Transverse colon (tissue), 4 donors: ENCODE measurements at regions not wholly inside any gene's neighbourhood (a gene's known extent, or its start where the extent isn't known, plus 50 kb on each side); places are given as distances from the start of the nearest gene placed in this dataset.

Source experiments
- DNase-seq: peaks from one replicate; pipeline ENCODE4 v3.0.0-alpha.2; 2019
- H3K27ac ChIP-seq, 4 donors: fragments of 200-600 bp; sonication (generic); 2 replicates each; pipeline ENCODE4 v1.5.1; 2016 to 2018; ENCODE audit warnings: inconsistent platforms in 4 of 4
- H3K27me3 ChIP-seq: fragments of 200-600 bp; sonication (generic); 2 replicates; pipeline ENCODE4 v1.5.1; 2017; ENCODE audit warnings: inconsistent platforms
- H3K36me3 ChIP-seq, 4 donors: fragments of 200-600 bp; sonication (generic); 2 replicates each; pipeline ENCODE4 v1.5.1; 2017 to 2019; ENCODE audit warnings: inconsistent platforms in 4 of 4
- H3K4me1 ChIP-seq, 4 donors: fragments of 200-600 bp; sonication (generic); 2 replicates each; pipeline ENCODE4 v1.5.1; 2017 to 2020; ENCODE audit warnings: inconsistent platforms in 4 of 4
- H3K4me3 ChIP-seq, 4 donors: fragments of 200-600 bp; sonication (generic); 1 replicate in 1 of 4; 2 replicates in 3 of 4; pipeline versions ENCODE4 v1.5.1 to v1.6.1; 2017 to 2019; ENCODE audit warnings: inconsistent platforms in 4 of 4
- H3K9me3 ChIP-seq, 2 donors: fragments of 200-600 bp; sonication (generic); 2 replicates each; pipeline ENCODE4 v1.5.1; 2017 to 2019; ENCODE audit warnings: inconsistent platforms in 2 of 2
- EP300 ChIP-seq: sonication (generic); formaldehyde crosslinking; IDR thresholded peaks from one replicate; pipeline ENCODE4 v1.6.1; 2017; ENCODE audit warnings: antibody characterized with exemption, low read depth
- POLR2A ChIP-seq: fragments of 450-650 bp; IDR thresholded peaks from one replicate; pipeline ENCODE4 v1.6.1; 2016; ENCODE audit warnings: antibody characterized with exemption, mild to moderate bottlenecking, moderate library complexity
- POLR2AphosphoS5 ChIP-seq, 3 donors: sonication (generic); formaldehyde crosslinking; IDR thresholded peaks; one replicate each; pipeline ENCODE4 v1.6.1; 2016; ENCODE audit warnings: antibody characterized with exemption in 3 of 3
- WGBS, 2 donors: methylation state at CpG; one replicate each; pipeline ENCODE4 v1.1.5; 2018; ENCODE audit warnings: low coverage in 1 of 2; 5-methylcytosine and 5-hydroxymethylcytosine counted together
- in situ Hi-C, 4 donors: fragments of 200-750 bp; cut with MboI; loops; one replicate each; pipeline versions ENCODE4 v1.15.0 to v1.15.1; 2017; ENCODE audit warnings: low sequenced_read_pairs in 3 of 4, low pct_ligation_motif_present in 1 of 4, low pct_unique_long_range_greater_than_20kb in 1 of 4
- intact Hi-C: fragments of 100-400 bp; cut with DNase I; formaldehyde crosslinking; loops from one replicate; pipeline ENCODE4 v1.15.1; 2023; ENCODE audit warnings: low total_unique reads
- TF ChIP-seq, protein P1 (sequence below), 5 experiments: fragments of 200-600 bp in 3 of 5; fragments of 450-650 bp in 2 of 5; sonication (generic) in 3 of 5; IDR thresholded peaks; 1 replicate in 2 of 5; 2 replicates in 3 of 5; pipeline ENCODE4 v1.5.1; 2016 to 2017; ENCODE audit warnings: antibody characterized with exemption in 5 of 5, inconsistent platforms in 3 of 5, mild to moderate bottlenecking in 2 of 5, moderate library complexity in 1 of 5

DNA sequence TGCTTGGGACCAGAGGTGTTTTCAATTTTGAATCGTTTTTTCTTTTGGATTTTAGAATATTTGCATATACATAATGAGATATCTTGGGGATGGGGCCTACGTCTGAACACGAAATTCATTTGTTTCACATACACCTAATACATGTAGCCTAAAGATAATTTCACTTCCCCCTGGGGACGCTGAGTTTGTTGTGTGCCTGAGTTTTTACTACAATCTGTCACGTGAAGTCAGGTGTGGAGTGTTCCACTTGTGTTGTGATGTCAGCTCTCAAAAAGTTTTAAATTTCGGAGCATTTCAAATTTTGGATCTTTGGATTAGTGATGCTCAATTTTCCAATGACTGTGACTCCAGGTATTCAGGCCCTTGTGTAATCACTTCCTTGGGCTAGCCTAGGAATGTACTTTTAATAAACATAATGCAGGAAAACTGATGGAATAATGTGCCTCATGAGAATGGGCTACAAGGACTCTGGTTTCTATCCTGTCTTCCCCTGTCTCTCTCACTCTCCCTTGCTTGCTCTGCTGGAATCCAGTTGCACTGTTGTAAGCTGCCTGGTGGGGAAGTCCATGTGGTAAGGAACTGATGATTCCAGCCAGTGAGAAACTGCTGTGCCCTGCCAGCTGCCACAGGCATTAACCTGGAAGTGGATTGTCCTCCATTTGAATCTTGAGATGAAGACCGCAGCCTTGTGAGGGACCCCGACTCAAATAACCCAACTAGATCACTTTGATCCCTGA, 403.8 kb downstream of the SHISA9 start:
- WGBS, 2 donors: 69 to 72% methylated on average over 3 to 8 of the region's 8 CpGs
- H3K36me3 ChIP-seq: no peaks in the 10 kb centered on the region
- no peaks in the 10 kb centered on the region for H3K27me3 ChIP-seq
- H3K9me3 ChIP-seq: no peaks in the 10 kb centered on the region
- H3K27ac ChIP-seq: no peak overlapping the region
- in situ Hi-C loops: no loop called here
- no peak for TF ChIP-seq POLR2A
- TF ChIP-seq, protein P1, sequence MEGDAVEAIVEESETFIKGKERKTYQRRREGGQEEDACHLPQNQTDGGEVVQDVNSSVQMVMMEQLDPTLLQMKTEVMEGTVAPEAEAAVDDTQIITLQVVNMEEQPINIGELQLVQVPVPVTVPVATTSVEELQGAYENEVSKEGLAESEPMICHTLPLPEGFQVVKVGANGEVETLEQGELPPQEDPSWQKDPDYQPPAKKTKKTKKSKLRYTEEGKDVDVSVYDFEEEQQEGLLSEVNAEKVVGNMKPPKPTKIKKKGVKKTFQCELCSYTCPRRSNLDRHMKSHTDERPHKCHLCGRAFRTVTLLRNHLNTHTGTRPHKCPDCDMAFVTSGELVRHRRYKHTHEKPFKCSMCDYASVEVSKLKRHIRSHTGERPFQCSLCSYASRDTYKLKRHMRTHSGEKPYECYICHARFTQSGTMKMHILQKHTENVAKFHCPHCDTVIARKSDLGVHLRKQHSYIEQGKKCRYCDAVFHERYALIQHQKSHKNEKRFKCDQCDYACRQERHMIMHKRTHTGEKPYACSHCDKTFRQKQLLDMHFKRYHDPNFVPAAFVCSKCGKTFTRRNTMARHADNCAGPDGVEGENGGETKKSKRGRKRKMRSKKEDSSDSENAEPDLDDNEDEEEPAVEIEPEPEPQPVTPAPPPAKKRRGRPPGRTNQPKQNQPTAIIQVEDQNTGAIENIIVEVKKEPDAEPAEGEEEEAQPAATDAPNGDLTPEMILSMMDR (IDR thresholded peaks at IDR 0.05): no peak
- no peak for TF ChIP-seq POLR2AphosphoS5 (IDR thresholded peaks at IDR 0.05)
- no peak for TF ChIP-seq EP300
- no peak for DNase-seq
- no peaks in the 10 kb centered on the region for H3K4me1 ChIP-seq
- H3K4me3 ChIP-seq: no peak overlapping the region
- intact Hi-C loops: no loop called here

DNA sequence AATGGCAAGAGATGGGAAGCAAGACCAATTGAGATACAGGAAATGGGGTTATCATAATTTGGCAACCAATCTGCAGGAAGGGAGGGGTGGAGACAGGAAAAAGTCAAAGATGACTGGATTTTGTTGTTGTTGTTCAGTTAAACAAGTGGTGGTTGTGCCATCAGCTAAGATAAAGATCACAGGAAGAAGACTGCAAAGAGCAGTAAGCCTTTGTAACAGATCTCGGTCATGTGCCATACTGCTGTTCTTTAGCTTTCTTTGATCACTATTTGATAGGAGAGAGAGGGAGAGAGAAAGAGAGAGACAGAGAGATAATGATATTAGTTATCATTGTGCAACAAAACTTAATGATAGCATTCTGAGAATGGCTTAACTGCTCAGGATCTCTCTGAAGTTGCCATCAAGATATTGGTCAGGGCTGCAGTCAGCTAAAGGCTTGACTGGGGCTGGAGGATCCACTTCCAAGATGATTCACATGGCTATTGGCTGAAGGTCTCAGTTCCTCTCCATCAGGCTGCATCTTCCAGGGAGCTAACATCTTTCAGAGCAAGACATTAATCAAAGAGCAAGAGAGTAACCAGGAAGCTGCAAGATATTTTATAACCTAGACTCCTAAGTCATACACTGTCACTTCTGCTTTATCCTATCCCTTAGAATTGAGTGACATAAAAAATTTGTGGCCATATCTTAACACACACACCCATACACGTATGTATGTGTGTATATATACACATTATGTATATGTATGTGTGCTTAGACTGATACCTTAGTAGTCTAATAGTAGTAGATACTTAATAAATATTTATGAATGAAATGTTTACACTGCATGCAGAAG, 405.0 kb downstream of the SHISA9 start:
- no peak for DNase-seq
- intact Hi-C loops: no loop called here
- H3K27ac ChIP-seq: no peak overlapping the region
- TF ChIP-seq EP300 (no peak), POLR2AphosphoS5 (IDR thresholded peaks at IDR 0.05) (no peak), POLR2A (no peak)
- TF ChIP-seq, protein P1 (IDR thresholded peaks at IDR 0.05): no peak
- WGBS, 2 donors: 31 to 39% methylated on average over 2 of the region's 2 CpGs
- H3K4me3 ChIP-seq: no peak overlapping the region
- in situ Hi-C loops: no loop called here
- H3K36me3 ChIP-seq: no peaks in the 10 kb centered on the region
- no peaks in the 10 kb centered on the region for H3K27me3 ChIP-seq
- no peaks in the 10 kb centered on the region for H3K4me1 ChIP-seq
- no peaks in the 10 kb centered on the region for H3K9me3 ChIP-seq

DNA sequence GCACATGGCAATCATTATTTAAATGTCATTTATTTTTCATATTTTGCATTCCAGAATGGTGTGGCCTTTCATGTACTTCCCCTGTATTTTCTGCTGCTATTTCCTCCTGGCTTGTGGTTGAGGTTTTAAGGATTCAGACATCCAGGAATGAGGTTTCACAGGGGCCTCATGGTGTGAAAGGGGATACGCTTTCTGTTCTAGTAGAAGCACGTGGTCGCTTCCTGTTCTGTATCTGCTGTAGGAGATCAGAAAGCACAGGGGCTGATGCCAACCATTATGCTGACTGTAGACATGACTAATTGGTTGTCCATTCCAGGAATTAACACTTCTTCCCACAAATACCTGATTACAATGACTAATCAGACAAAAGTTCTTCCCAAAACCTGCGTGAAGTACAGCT, 405.9 kb downstream of the SHISA9 start:
- Histone ChIP-seq H3K27me3 (no peaks in the 10 kb centered on the region), H3K4me3 (no peak overlapping the region), H3K4me1 (no peaks in the 10 kb centered on the region), H3K36me3 (no peaks in the 10 kb centered on the region), H3K9me3 (no peaks in the 10 kb centered on the region), H3K27ac (no peak overlapping the region)
- intact Hi-C loops (no loop called here), in situ Hi-C loops (no loop called here)
- DNase-seq: no peak
- no peak for TF ChIP-seq POLR2A
- no peak for TF ChIP-seq POLR2AphosphoS5 (IDR thresholded peaks at IDR 0.05)
- TF ChIP-seq, protein P1 (IDR thresholded peaks at IDR 0.05): no peak
- TF ChIP-seq EP300: no peak
- 46 to 53% methylated on average over 4 of the region's 4 CpGs for whole genome bisulfite sequencing, 2 donors

DNA sequence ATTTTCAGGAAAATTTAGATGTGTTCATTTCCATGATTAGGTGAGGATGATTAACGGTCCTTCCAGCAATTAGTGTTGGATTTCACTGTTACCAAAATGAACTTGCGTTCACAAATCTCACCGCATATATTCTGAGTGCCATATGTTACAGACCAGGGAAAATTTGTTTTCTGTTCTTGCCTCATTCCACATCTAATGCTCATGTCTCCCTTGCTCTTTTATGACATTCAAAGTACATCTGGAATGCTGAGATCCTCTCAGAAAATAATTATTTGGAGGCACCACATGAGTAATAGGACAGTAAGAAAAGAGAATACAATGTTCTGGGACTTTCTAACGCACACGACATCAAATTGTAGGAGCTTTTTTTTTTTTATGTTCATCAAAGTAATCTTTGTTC, 406.5 kb downstream of the SHISA9 start:
- no peak for DNase-seq
- WGBS, 2 donors: 86 to 91% methylated on average over 5 of the region's 5 CpGs
- Histone ChIP-seq H3K27me3 (no peaks in the 10 kb centered on the region), H3K27ac (no peak overlapping the region), H3K4me1 (no peaks in the 10 kb centered on the region), H3K9me3 (no peaks in the 10 kb centered on the region), H3K4me3 (no peak overlapping the region), H3K36me3 (no peaks in the 10 kb centered on the region)
- intact Hi-C loops: no loop called here
- in situ Hi-C loops: no loop called here
- TF ChIP-seq, protein P1 (IDR thresholded peaks at IDR 0.05): no peak
- no peak for TF ChIP-seq POLR2AphosphoS5 (IDR thresholded peaks at IDR 0.05)
